GM12873 (cell line): ENCODE measurements at regions not wholly inside any gene's neighbourhood (a gene's known extent, or its start where the extent isn't known, plus 50 kb on each side); places are given as distances from the start of the nearest gene placed in this dataset.

ENCODE experiments used
- CTCF ChIP-seq: IDR thresholded peaks from 2 replicates; pipeline ENCODE4 v1.5.1; 2012; ENCODE audit warnings: low read depth, mild to moderate bottlenecking, moderate library complexity, low read length, control low read depth; ENCODE audit not compliant: insufficient read depth; ENCODE audit errors: missing control alignments

- TF ChIP-seq CTCF = no peak
Measured at GRCh38 chr6:50899306-50899870, 80.7 kb downstream of the TFAP2B start.

DNA sequence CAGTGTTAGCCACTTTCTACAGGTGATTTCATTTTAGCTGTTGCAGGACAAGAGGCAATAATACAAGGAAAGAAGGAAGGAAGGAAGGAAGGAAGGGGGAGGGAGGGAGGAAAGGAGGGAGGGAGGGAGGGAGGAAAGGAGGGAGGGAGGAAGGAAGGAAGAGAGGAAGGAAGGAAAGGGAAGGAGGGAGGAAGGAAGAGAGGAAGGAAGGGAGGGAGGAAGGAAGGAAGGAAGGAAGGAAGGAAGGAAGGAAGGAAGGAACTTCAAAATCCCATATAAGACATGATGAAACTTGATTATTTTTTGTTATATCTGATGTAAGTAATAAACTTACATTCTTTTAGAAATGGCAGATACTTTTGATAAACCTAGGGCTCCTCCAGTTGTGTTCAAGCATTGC, 83.6 kb downstream of the TFAP2B start:
- no peak for TF ChIP-seq CTCF

GRCh38 chr6:50905297-50905696, 86.6 kb downstream of the TFAP2B start:
- no peak for TF ChIP-seq CTCF

DNA sequence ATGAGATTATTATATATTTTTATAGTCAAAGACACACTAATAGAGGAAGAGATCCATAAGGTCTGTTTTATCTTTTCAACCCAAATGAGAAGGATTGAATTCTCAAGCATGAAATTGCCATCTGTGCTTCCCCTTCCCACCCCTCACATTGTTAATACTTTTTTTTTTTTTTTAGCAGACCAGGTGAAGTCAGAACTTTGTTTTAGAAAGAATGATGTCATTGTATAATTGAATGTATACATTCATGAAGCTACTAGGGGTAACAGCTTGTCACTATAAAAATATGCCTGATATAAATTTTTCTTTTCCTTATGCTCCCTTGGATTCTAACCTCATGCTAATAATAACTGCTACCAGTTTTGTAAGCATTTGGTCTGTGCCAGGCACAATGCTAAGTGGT, 88.9 kb downstream of the TFAP2B start:
- TF ChIP-seq CTCF = no peak

DNA sequence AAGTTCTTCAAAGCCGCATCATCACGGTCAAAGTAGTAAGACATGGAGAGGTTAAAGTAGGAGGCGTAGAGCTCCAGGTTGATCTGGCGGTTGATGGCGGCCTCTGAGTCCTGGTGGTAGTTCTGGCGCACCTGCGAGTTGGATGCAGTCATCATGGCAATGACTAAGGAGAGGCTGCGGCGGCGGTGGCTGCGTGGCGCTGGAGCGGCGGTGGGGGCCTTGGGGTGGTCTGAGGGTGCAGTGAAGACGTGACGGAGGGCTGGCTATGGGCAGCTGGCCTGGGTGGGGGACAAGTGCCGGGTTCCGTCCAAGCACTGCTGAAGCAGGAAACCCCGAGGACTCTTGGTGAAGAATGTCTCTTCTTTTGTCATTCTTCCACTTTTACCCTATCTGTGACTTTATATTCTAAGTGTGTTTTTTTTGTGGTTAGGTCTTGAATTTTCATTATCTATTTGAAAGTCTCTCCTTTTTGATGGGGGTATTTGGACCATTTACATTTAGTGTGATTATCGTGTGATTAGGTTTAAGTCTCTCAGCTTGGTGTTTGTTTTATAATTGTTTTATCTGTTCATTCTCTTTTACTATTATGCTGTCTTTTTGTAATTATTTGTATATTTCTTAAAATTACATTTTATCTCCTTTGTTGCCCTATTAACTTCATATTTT, 94.6 kb downstream of the TFAP2B start:
- no peak for TF ChIP-seq CTCF

DNA sequence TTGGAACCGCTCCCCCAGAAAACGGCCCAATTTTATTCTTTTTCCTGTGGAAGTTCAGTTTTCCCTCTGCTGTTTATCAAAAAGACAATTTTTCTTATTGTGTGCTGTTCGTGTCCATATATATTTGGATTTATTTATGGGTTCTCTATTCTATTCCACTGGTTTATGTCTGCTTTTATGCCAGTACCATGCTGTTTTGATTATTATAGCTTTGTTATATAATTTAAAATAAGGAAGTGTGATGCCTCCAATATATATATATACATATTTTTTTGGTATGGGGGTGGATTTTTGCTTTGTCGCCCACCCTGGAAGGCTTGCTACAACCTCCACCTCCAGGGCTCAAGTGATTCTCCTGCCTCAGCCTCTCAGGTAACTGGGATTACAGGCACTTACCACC, 103.3 kb downstream of the TFAP2B start:
- no peak for TF ChIP-seq CTCF

DNA sequence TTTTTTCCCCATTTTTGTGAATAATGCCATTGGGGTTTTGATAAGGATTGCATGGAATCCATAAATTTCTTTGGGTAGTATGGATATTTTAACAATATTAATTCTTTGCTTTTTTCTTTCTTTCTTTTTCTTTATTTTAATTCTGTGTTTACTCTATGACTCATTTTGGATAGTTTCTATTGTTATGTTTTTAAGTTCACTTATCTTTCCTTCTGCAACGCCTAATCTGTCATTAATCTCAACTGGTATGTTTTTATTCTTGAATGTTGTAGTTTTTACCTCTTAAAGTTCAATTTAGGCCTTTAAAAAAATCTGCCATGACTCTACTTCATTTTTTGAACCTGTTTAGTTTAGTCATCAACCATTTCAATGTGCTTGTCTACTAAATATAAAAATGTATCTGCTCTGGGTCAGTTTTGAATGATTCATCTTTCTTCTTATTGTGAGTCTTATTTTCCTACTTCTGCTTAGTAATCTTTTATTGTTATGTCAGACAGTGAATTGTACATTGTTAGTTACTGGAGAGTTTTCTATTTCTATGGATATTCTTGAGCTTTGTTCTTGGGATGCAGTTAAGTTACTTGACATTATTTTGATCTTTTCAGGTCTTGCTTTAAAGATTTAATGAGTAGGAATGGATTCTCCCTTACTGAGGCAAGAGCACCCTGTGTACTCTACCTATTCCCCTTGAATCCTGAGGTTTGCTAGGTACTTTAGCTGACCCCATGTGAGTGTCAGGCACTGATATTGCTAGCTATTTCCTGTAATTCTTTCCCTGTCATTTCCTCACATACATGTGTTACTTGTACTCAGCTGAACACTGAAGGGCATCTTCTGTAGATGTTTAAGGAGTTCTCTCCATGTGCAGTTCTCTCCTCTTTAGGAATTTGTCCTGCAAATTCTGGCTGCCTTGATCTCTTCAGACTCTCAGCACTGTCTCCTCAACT, 104.2 kb downstream of the TFAP2B start:
- no peak for TF ChIP-seq CTCF
